HepG2 (cell line): ENCODE measurements at regions not wholly inside any gene's neighbourhood (a gene's known extent, or its start where the extent isn't known, plus 50 kb on each side); places are given as distances from the start of the nearest gene placed in this dataset.

Source experiments
- ATAC-seq: fragments of 200-7000 bp; cut with Tn5 transposase; 3 replicates; pipeline ENCODE4 v1.9.1; 2020; ENCODE audit warnings: mild to moderate bottlenecking, moderate library complexity
- BruUV-seq: library from RNA; stranded (reverse); fragments of 400-500 nt; replicated peaks from 2 replicates; lab custom pipeline; 2021; lab: Mats Ljungman, UMichigan
- CTCF ChIA-PET: fragments of 300-600 bp; formaldehyde crosslinking; extraction: SDS; loops from one replicate; lab custom pipeline; 2021; ENCODE audit warnings: low total read pairs, inconsistent platforms, low intra/inter-chr PET ratio; lab: Yijun Ruan, JAX
- POLR2A ChIA-PET: fragments of 350-600 bp; sonication (Branson Sonifier 250); formaldehyde crosslinking; loops from one replicate; lab custom pipeline; 2020; ENCODE audit warnings: antibody characterized with exemption, inconsistent platforms; lab: Yijun Ruan, JAX
- DNase-seq: peaks from one replicate; pipeline ENCODE4 v3.0.0-alpha.2; 2015; ENCODE audit warnings: low spot score
- FAIRE-seq: peaks from 3 replicates; lab custom pipeline; 2011; peaks lifted over from hg19 to GRCh38; lab: Jason Lieb, UNC
- H2AFZ ChIP-seq: one replicate; pipeline ENCODE4 v1.6.1; 2011; ENCODE audit warnings: low read length, inconsistent platforms
- H3K27ac ChIP-seq: fragments of 300-600 bp; 3 replicates; pipeline ENCODE4 v1.8.0; 2011; ENCODE audit warnings: mixed run types, mild to moderate bottlenecking, mixed read lengths, low read length, inconsistent platforms; ENCODE audit not compliant: insufficient read depth; ENCODE audit errors: extremely low read length
- H3K27me3 ChIP-seq, 2 experiments: fragments of 200-600 bp in 1 of 2; 2 replicates in 1 of 2; 3 replicates in 1 of 2; pipeline versions ENCODE4 v1.6.0 to v1.8.0; 2011; ENCODE audit warnings: low read length in 2 of 2, mild to moderate bottlenecking in 2 of 2, moderate library complexity in 2 of 2, inconsistent platforms in 1 of 2; ENCODE audit not compliant: insufficient read depth in 2 of 2, control insufficient read depth in 1 of 2
- H3K36me3 ChIP-seq, 2 experiments: fragments of 200-600 bp in 1 of 2; replicated peaks in 1 of 2; 2 replicates in 1 of 2; 3 replicates in 1 of 2; pipeline versions ENCODE4 v1.5.1 to v1.8.0; 2011; ENCODE audit warnings: low read length in 2 of 2, inconsistent platforms in 1 of 2; ENCODE audit not compliant: insufficient read depth in 2 of 2, control insufficient read depth in 1 of 2
- H3K4me1 ChIP-seq: 2 replicates; pipeline ENCODE4 v1.5.1; 2012; ENCODE audit warnings: low read length, inconsistent platforms; ENCODE audit not compliant: insufficient read depth
- H3K4me2 ChIP-seq: 2 replicates; pipeline ENCODE4 v1.6.0; 2011; ENCODE audit warnings: low read depth, low read length, inconsistent platforms
- H3K4me3 ChIP-seq, 3 experiments: fragments of 200-600 bp in 1 of 3; sonication (generic), shearing (Covaris generic) in 1 of 3; replicated peaks in 1 of 3; 2 replicates each; pipeline ENCODE4 v1.5.1; 2011 to 2016; ENCODE audit warnings: low read length in 3 of 3, inconsistent platforms in 2 of 3, low read depth in 2 of 3, mild to moderate bottlenecking in 2 of 3, control low read depth in 1 of 3, mixed read lengths in 1 of 3; ENCODE audit not compliant: insufficient read depth in 1 of 3
- H3K79me2 ChIP-seq: one replicate; pipeline ENCODE4 v1.6.1; 2011; ENCODE audit warnings: low read length, inconsistent platforms; ENCODE audit not compliant: insufficient read depth
- H3K9ac ChIP-seq: 2 replicates; pipeline ENCODE4 v1.6.0; 2011; ENCODE audit warnings: mild to moderate bottlenecking, low read depth, low read length, inconsistent platforms; ENCODE audit not compliant: insufficient read depth
- H3K9me3 ChIP-seq: 2 replicates; pipeline ENCODE4 v1.5.1; 2012; ENCODE audit warnings: mild to moderate bottlenecking, low read length
- H4K20me1 ChIP-seq: 2 replicates; pipeline ENCODE4 v1.6.0; 2011; ENCODE audit warnings: inconsistent platforms, mild to moderate bottlenecking, low read length, moderate library complexity; ENCODE audit not compliant: insufficient read depth
- CAMTA2 ChIP-seq: sonication (generic); formaldehyde crosslinking; IDR thresholded peaks from 2 replicates; pipeline ENCODE4 v1.4.0; 2020; ENCODE audit warnings: mild to moderate bottlenecking, missing genetic modification reagents, borderline replicate concordance
- CENPT ChIP-seq: sonication (generic); formaldehyde crosslinking; IDR thresholded peaks from 2 replicates; pipeline ENCODE4 v1.8.0; 2022; ENCODE audit warnings: low read depth, mild to moderate bottlenecking, moderate library complexity, missing genetic modification reagents
- CREBL2 ChIP-seq: sonication (generic); formaldehyde crosslinking; IDR thresholded peaks from 2 replicates; pipeline ENCODE4 v1.8.1; 2023; ENCODE audit warnings: missing genetic modification reagents, mild to moderate bottlenecking, borderline replicate concordance
- HMG20A ChIP-seq: IDR thresholded peaks from 2 replicates; pipeline ENCODE4 v1.6.1; 2016; ENCODE audit warnings: borderline replicate concordance
- RFX1 ChIP-seq: fragments of 450-650 bp; IDR thresholded peaks from 2 replicates; pipeline ENCODE4 v1.6.1; 2017
- SP4 ChIP-seq: sonication (generic); formaldehyde crosslinking; IDR thresholded peaks from 2 replicates; pipeline ENCODE4 v1.8.1; 2023; ENCODE audit warnings: mild to moderate bottlenecking, missing genetic modification reagents
- TFE3 ChIP-seq: IDR thresholded peaks from 2 replicates; pipeline ENCODE4 v1.6.1; 2016
- THAP7 ChIP-seq: sonication (generic); formaldehyde crosslinking; IDR thresholded peaks from 2 replicates; pipeline ENCODE4 v1.8.1; 2023; ENCODE audit warnings: mild to moderate bottlenecking, missing genetic modification reagents
- UBTF ChIP-seq: sonication (generic); formaldehyde crosslinking; IDR thresholded peaks from 2 replicates; pipeline ENCODE4 v1.4.0; 2020; ENCODE audit warnings: mild to moderate bottlenecking, missing genetic modification reagents
- ZBED4 ChIP-seq: sonication (generic); formaldehyde crosslinking; IDR thresholded peaks from 2 replicates; pipeline ENCODE4 v1.4.0; 2020; ENCODE audit warnings: missing genetic modification reagents, borderline replicate concordance
- ZBTB38 ChIP-seq: sonication (generic); formaldehyde crosslinking; IDR thresholded peaks from 2 replicates; pipeline ENCODE4 v1.5.1; 2020; ENCODE audit warnings: mild to moderate bottlenecking, missing genetic modification reagents
- ZMYM2 ChIP-seq: sonication (generic); formaldehyde crosslinking; IDR thresholded peaks from 2 replicates; pipeline ENCODE4 v1.8.0; 2022; ENCODE audit warnings: mild to moderate bottlenecking, missing genetic modification reagents
- ZNF234 ChIP-seq: sonication (generic); formaldehyde crosslinking; conservative IDR thresholded peaks from 2 replicates; pipeline ENCODE4 v1.5.1; 2020; ENCODE audit warnings: mild to moderate bottlenecking, missing genetic modification reagents
- ZNF552 ChIP-seq: sonication (generic); formaldehyde crosslinking; IDR thresholded peaks from 2 replicates; pipeline ENCODE4 v1.9.0; 2022; ENCODE audit warnings: missing genetic modification reagents, mild to moderate bottlenecking, borderline replicate concordance
- ZNF766 ChIP-seq: sonication (generic); formaldehyde crosslinking; IDR thresholded peaks from 2 replicates; pipeline ENCODE4 v1.5.0; 2020; ENCODE audit warnings: missing genetic modification reagents, borderline replicate concordance
- ZSCAN30 ChIP-seq: sonication (generic); formaldehyde crosslinking; IDR thresholded peaks from 2 replicates; pipeline ENCODE4 v1.5.0; 2020; ENCODE audit warnings: mild to moderate bottlenecking, missing genetic modification reagents
- ZSCAN31 ChIP-seq: sonication (generic); formaldehyde crosslinking; IDR thresholded peaks from 2 replicates; pipeline ENCODE4 v1.5.0; 2020; ENCODE audit warnings: low read depth, mild to moderate bottlenecking, missing genetic modification reagents
- WGBS: methylation state at CpG from one replicate; pipeline ENCODE4 v1.1.6; 2017; ENCODE audit warnings: low lambda C conversion rate; 5-methylcytosine and 5-hydroxymethylcytosine counted together
- in situ Hi-C: cut with HindIII; loops from 2 replicates; pipeline ENCODE4 v1.10.0; 2017; ENCODE audit warnings: low pct_unique_long_range_greater_than_20kb; ENCODE audit not compliant: extremely low pct_ligation_motif_present
- intact Hi-C: fragments of 100-400 bp; cut with micrococcal nuclease; formaldehyde crosslinking; loops from one replicate; pipeline ENCODE4 v1.10.0; 2022; ENCODE audit not compliant: unreplicated experiment

GRCh38 chr5:147148715-147149114, 86.1 kb upstream of the STK32A start:
- BruUV-seq, result no TSS peak
- H3K27ac ChIP-seq, result no peak overlapping the region
- H3K27me3 ChIP-seq, result no peaks in the 10 kb centered on the region
- POLR2A ChIA-PET, result no interaction called here
- H4K20me1 ChIP-seq, result no peaks in the 10 kb centered on the region
- no peak overlapping the region for H3K4me2 ChIP-seq
- 30% methylated on average over 1 of the region's 1 CpG for WGBS
- no peak overlapping the region for H3K4me3 ChIP-seq
- H3K9ac ChIP-seq, result no peak overlapping the region
- H3K36me3 ChIP-seq, result no peaks in the 10 kb centered on the region
- H3K79me2 ChIP-seq, result no peaks in the 10 kb centered on the region
- intact Hi-C loops (no loop called here), in situ Hi-C loops (no loop called here)
- DNase-seq (no peak), ATAC-seq (no peak), FAIRE-seq (no peak)
- H3K4me1 ChIP-seq, result no peaks in the 10 kb centered on the region
- CTCF ChIA-PET, result no interaction called here
- H2AFZ ChIP-seq, result no peak overlapping the region
- TF ChIP-seq SP4 (no peak), TFE3 (CRISPR knock-in tag) (no peak), ZNF552 (CRISPR knock-in tag) (no peak), ZMYM2 (CRISPR knock-in tag) (no peak), ZBTB38 (CRISPR knock-in tag) (no peak), CENPT (no peak), CAMTA2 (CRISPR knock-in tag) (no peak), HMG20A (CRISPR knock-in tag) (no peak), ZNF766 (CRISPR knock-in tag) (no peak), UBTF (no peak), CREBL2 (CRISPR knock-in tag) (no peak), THAP7 (CRISPR knock-in tag) (no peak), ZSCAN31 (CRISPR knock-in tag) (no peak), ZNF234 (CRISPR knock-in tag) (no peak), ZSCAN30 (CRISPR knock-in tag) (no peak), ZBED4 (CRISPR knock-in tag) (no peak), RFX1 (no peak)
- H3K9me3 ChIP-seq, result no peaks in the 10 kb centered on the region
